Liver (tissue), 3 donors: ENCODE measurements at regions not wholly inside any gene's neighbourhood (a gene's known extent, or its start where the extent isn't known, plus 50 kb on each side); places are given as distances from the start of the nearest gene placed in this dataset.

ENCODE experiments used
- CTCF ChIP-seq: fragments of 150-350 bp; IDR thresholded peaks from 2 replicates; pipeline ENCODE4 v1.5.1; 2017; ENCODE audit warnings: improper control_type of control experiment, low read depth, low read length; ENCODE audit not compliant: missing input control
- RXRA ChIP-seq, 2 donors: IDR thresholded peaks; 2 replicates each; pipeline ENCODE4 v1.6.1; 2017 to 2018; ENCODE audit warnings: antibody characterized with exemption in 2 of 2, mild to moderate bottlenecking in 1 of 2
- SP1 ChIP-seq: IDR thresholded peaks from 2 replicates; pipeline ENCODE4 v1.6.1; 2018; ENCODE audit warnings: antibody characterized with exemption, mild to moderate bottlenecking
- donor health status: healthy.
- donor health status: healthy.

GRCh38 chr4:184892999-184893398 lies 67.2 kb upstream of the ACSL1 start:
- TF ChIP-seq SP1 (peak; percentile 47), CTCF (no peak), RXRA (IDR thresholded peaks at IDR 0.05) (peak; percentile 38 to 66)
